GM12878 (cell line): ENCODE measurements at regions not wholly inside any gene's neighbourhood (a gene's known extent, or its start where the extent isn't known, plus 50 kb on each side); places are given as distances from the start of the nearest gene placed in this dataset.

ENCODE experiments used
- ATAC-seq: fragments of 200-7000 bp; cut with Tn5 transposase; 3 replicates; pipeline ENCODE4 v1.9.1; 2020; ENCODE audit warnings: mild to moderate bottlenecking, moderate library complexity
- BruUV-seq: library from RNA; stranded (reverse); fragments of 400-500 nt; replicated peaks from 2 replicates; lab custom pipeline; 2021; lab: Mats Ljungman, UMichigan
- CTCF ChIA-PET: fragments of 300-600 bp; sonication (Branson Sonifier 250); formaldehyde crosslinking; extraction: SDS; loops from one replicate; lab custom pipeline; 2021; ENCODE audit warnings: inconsistent platforms; lab: Yijun Ruan, JAX
- POLR2A ChIA-PET: fragments of 350-600 bp; formaldehyde crosslinking; extraction: SDS; loops from one replicate; lab custom pipeline; 2021; ENCODE audit warnings: inconsistent platforms; lab: Charles Lee
- RAD21 ChIA-PET: fragments of 300-600 bp; sonication (Branson Sonifier 250); formaldehyde crosslinking; loops from one replicate; lab custom pipeline; 2023; ENCODE audit warnings: antibody characterized with exemption; ENCODE audit not compliant: unreplicated experiment; lab: Charles Lee
- SMC1A ChIA-PET: fragments of 300-600 bp; sonication (Branson Sonifier 250); formaldehyde crosslinking; loops from one replicate; lab custom pipeline; 2023; ENCODE audit not compliant: unreplicated experiment, uncharacterized antibody; lab: Charles Lee
- DNase-seq: peaks from one replicate; pipeline ENCODE4 v3.0.0-alpha.2; 2011; ENCODE audit warnings: low read depth, low spot score
- FAIRE-seq: peaks from 3 replicates; lab custom pipeline; 2011; peaks lifted over from hg19 to GRCh38; lab: Jason Lieb, UNC
- H2AFZ ChIP-seq: 2 replicates; pipeline ENCODE4 v1.6.0; 2011; ENCODE audit warnings: low read depth, low read length, control low read depth; ENCODE audit not compliant: control insufficient read depth
- H3K27ac ChIP-seq: 2 replicates; pipeline ENCODE4 v1.5.1; 2011; ENCODE audit warnings: control low read depth; ENCODE audit not compliant: control insufficient read depth, insufficient read depth
- H3K27me3 ChIP-seq, 2 experiments: replicated peaks in 1 of 2; 2 replicates each; pipeline versions ENCODE4 v1.6.0 to v1.6.1; 2011; ENCODE audit warnings: low read length in 1 of 2; ENCODE audit not compliant: control insufficient read depth in 2 of 2, insufficient read depth in 2 of 2
- H3K36me3 ChIP-seq, 2 experiments: 2 replicates each; pipeline ENCODE4 v1.5.1; 2011; ENCODE audit warnings: low read length in 1 of 2; ENCODE audit not compliant: control insufficient read depth in 2 of 2, insufficient read depth in 2 of 2
- H3K4me1 ChIP-seq: 2 replicates; pipeline ENCODE4 v1.6.1; 2011; ENCODE audit warnings: mild to moderate bottlenecking, low read length, moderate library complexity, mixed read lengths; ENCODE audit not compliant: control insufficient read depth, insufficient read depth
- H3K4me2 ChIP-seq: 2 replicates; pipeline ENCODE4 v1.6.0; 2011; ENCODE audit warnings: control low read depth; ENCODE audit not compliant: control insufficient read depth, insufficient read depth
- H3K4me3 ChIP-seq: fragments of 200-600 bp; sonication (generic); 2 replicates; pipeline ENCODE4 v1.5.1; 2016
- H3K79me2 ChIP-seq: 2 replicates; pipeline ENCODE4 v1.6.0; 2011; ENCODE audit warnings: low read length; ENCODE audit not compliant: control insufficient read depth, insufficient read depth
- H3K9ac ChIP-seq: 2 replicates; pipeline ENCODE4 v1.8.0; 2011; ENCODE audit warnings: low read length, control low read depth, mixed read lengths; ENCODE audit not compliant: control insufficient read depth, insufficient read depth
- H3K9me3 ChIP-seq: replicated peaks from 3 replicates; pipeline ENCODE4 v1.5.1; 2011; ENCODE audit warnings: mild to moderate bottlenecking, low read length; ENCODE audit not compliant: control insufficient read depth, insufficient read depth
- H4K20me1 ChIP-seq: 2 replicates; pipeline ENCODE4 v1.6.0; 2011; ENCODE audit not compliant: control insufficient read depth, insufficient read depth
- CBFB ChIP-seq: IDR thresholded peaks from 2 replicates; pipeline ENCODE4 v1.6.1; 2016; ENCODE audit warnings: antibody characterized with exemption, low read depth
- CHD4 ChIP-seq: fragments of 200-600 bp; sonication (generic); IDR thresholded peaks from 2 replicates; pipeline ENCODE4 v1.6.1; 2016; ENCODE audit warnings: mild to moderate bottlenecking
- HDGF ChIP-seq: fragments of 450-650 bp; IDR thresholded peaks from 2 replicates; pipeline ENCODE4 v1.6.1; 2016; ENCODE audit warnings: antibody characterized with exemption
- HSF1 ChIP-seq: fragments of 150-350 bp; IDR thresholded peaks from 2 replicates; pipeline ENCODE4 v1.6.1; 2014; ENCODE audit warnings: mild to moderate bottlenecking, low read depth, low read length
- MYB ChIP-seq: fragments of 150-350 bp; IDR thresholded peaks from 2 replicates; pipeline ENCODE4 v1.6.1; 2014; ENCODE audit warnings: mild to moderate bottlenecking, low read depth, low read length, borderline replicate concordance
- NBN ChIP-seq: fragments of 450-650 bp; IDR thresholded peaks from 2 replicates; pipeline ENCODE4 v1.6.1; 2016
- POLR2AphosphoS2 ChIP-seq: IDR thresholded peaks from 2 replicates; pipeline ENCODE4 v1.6.1; 2011; ENCODE audit warnings: low read depth, mild to moderate bottlenecking, low read length, improper control_type of control experiment, moderate library complexity
- TCF3 ChIP-seq: IDR thresholded peaks from 2 replicates; pipeline ENCODE4 v1.6.1; 2012; ENCODE audit warnings: low read depth, mild to moderate bottlenecking, low read length, borderline replicate concordance; ENCODE audit not compliant: insufficient read depth
- USF1 ChIP-seq: IDR thresholded peaks from 2 replicates; pipeline ENCODE4 v1.6.1; 2011; ENCODE audit warnings: borderline replicate concordance, low read depth, mild to moderate bottlenecking, moderate library complexity, mixed read lengths, low read length; ENCODE audit not compliant: insufficient read depth; ENCODE audit errors: extremely low read length
- ZNF24 ChIP-seq: fragments of 450-650 bp; IDR thresholded peaks from 2 replicates; pipeline ENCODE4 v1.6.1; 2017; ENCODE audit warnings: antibody characterized with exemption, mild to moderate bottlenecking
- WGBS: methylation state at CpG from one replicate; pipeline ENCODE4 v1.1.6; 2016; ENCODE audit warnings: low lambda C conversion rate; ENCODE audit not compliant: insufficient replicate concordance, insufficient coverage; ENCODE audit errors: missing lambda C conversion rate; 5-methylcytosine and 5-hydroxymethylcytosine counted together
- in situ Hi-C: fragments of 300-500 bp; cut with MboI; formaldehyde crosslinking; loops from 9 replicates; pipeline ENCODE4 v1.14.3; 2018; ENCODE audit warnings: mixed read lengths
- intact Hi-C: fragments of 100-400 bp; cut with micrococcal nuclease; formaldehyde crosslinking; loops from one replicate; pipeline ENCODE4 v1.14.2; 2022; ENCODE audit not compliant: unreplicated experiment

GRCh38 chr11:88428959-88429358 is 91.4 kb upstream of the CTSC start:
- Histone ChIP-seq H3K4me3 (no peak overlapping the region), H2AFZ (no peak overlapping the region), H3K4me2 (no peak overlapping the region), H3K27ac (no peak overlapping the region), H3K4me1 (peaks cover under 1% of the 10 kb centered on the region; the same call in 1 of the 2 replicates), H3K27me3 (no peaks in the 10 kb centered on the region), H3K9ac (no peak overlapping the region), H3K79me2 (no peaks in the 10 kb centered on the region), H3K9me3 (peaks cover 3% of the 10 kb centered on the region), H4K20me1 (no peaks in the 10 kb centered on the region), H3K36me3 (no peaks in the 10 kb centered on the region; a peak in 1 of 4 replicates)
- RAD21 ChIA-PET, result interaction anchor here (0.6 kb wide), 1 partner anchor 67 kb away, joined by 3 read pairs; no protein-coding TSS in a partner anchor
- no peak for TF ChIP-seq MYB
- no peak for TF ChIP-seq TCF3
- no peak for TF ChIP-seq NBN
- TF ChIP-seq CBFB, result no peak
- TF ChIP-seq POLR2AphosphoS2, result no peak
- no peak for TF ChIP-seq ZNF24
- no peak for TF ChIP-seq USF1
- TF ChIP-seq HDGF, result no peak
- no peak for TF ChIP-seq HSF1
- TF ChIP-seq CHD4, result no peak
- BruUV-seq, result no TSS peak
- no peak for FAIRE-seq
- 100% methylated on average over 1 of the region's 1 CpG for WGBS
- CTCF ChIA-PET, result interaction anchor here (1.6 kb wide), 1 partner anchor 13 kb away, joined by 4 read pairs; no protein-coding TSS in a partner anchor
- intact Hi-C loops (no loop called here), in situ Hi-C loops (no loop called here)
- POLR2A ChIA-PET, result no interaction called here
- no peak for ATAC-seq
- no peak for DNase-seq
- SMC1A ChIA-PET, result interaction anchor here (1.0 to 1.3 kb wide), 3 partner anchors 10 to 101 kb away, joined by 3 read pairs; no protein-coding TSS in a partner anchor
